BLaER1 treated with 17β-estradiol and CSF1 and Interleukin-3, amounts not matched to agents 10 nM and 100 nM (cell line): ENCODE measurements at regions not wholly inside any gene's neighbourhood (a gene's known extent, or its start where the extent isn't known, plus 50 kb on each side); places are given as distances from the start of the nearest gene placed in this dataset.

Experiments used
- H3K27ac ChIP-seq, 11 experiments: shearing (Covaris generic); formaldehyde crosslinking; 2 replicates each; pipeline ENCODE4 v1.8.1; 2022
- H3K27me3 ChIP-seq, 11 experiments: shearing (Covaris generic); formaldehyde crosslinking; 2 replicates each; pipeline ENCODE4 v1.8.1; 2022
- H3K36me3 ChIP-seq, 11 experiments: shearing (Covaris generic); formaldehyde crosslinking; 2 replicates each; pipeline ENCODE4 v1.8.1; 2022
- H3K4me1 ChIP-seq, 10 experiments: shearing (Covaris generic); formaldehyde crosslinking; 2 replicates each; pipeline ENCODE4 v1.8.1; 2022
- H3K4me2 ChIP-seq, 11 experiments: shearing (Covaris generic); formaldehyde crosslinking; 2 replicates each; pipeline ENCODE4 v1.8.1; 2022
- H3K4me3 ChIP-seq, 10 experiments: shearing (Covaris generic); formaldehyde crosslinking; 2 replicates each; pipeline ENCODE4 v1.8.1; 2022
- H3K9ac ChIP-seq, 11 experiments: shearing (Covaris generic); formaldehyde crosslinking; 2 replicates each; pipeline ENCODE4 v1.8.1; 2022
- H3K9me3 ChIP-seq, 11 experiments: shearing (Covaris generic); formaldehyde crosslinking; replicated peaks in 1 of 11; 2 replicates each; pipeline ENCODE4 v1.8.1; 2022
- H4K20me1 ChIP-seq, 11 experiments: shearing (Covaris generic); formaldehyde crosslinking; 2 replicates each; pipeline ENCODE4 v1.8.1; 2022
- Cebpa-rat ChIP-seq, 11 experiments: shearing (Covaris generic); IDR thresholded peaks; 2 replicates each; pipeline ENCODE4 v1.8.1; 2022

GRCh38 chr2:16173893-16174692 is 233.7 kb downstream of the MYCN start:
- Histone ChIP-seq H3K27ac (no peak overlapping the region), H3K9me3 (no peaks in the 10 kb centered on the region), H3K27me3 (no peaks in the 10 kb centered on the region), H3K9ac (no peak overlapping the region), H3K4me2 (no peak overlapping the region), H3K4me3 (no peak overlapping the region), H3K36me3 (no peaks in the 10 kb centered on the region), H3K4me1 (no peaks in the 10 kb centered on the region), H4K20me1 (no peaks in the 10 kb centered on the region)
- no peak for TF ChIP-seq Cebpa-rat (IDR thresholded peaks at IDR 0.05)

- no peak for TF ChIP-seq Cebpa-rat (IDR thresholded peaks at IDR 0.05)
- Histone ChIP-seq H3K27me3 (no peaks in the 10 kb centered on the region), H3K27ac (no peak overlapping the region), H3K36me3 (no peaks in the 10 kb centered on the region), H4K20me1 (no peaks in the 10 kb centered on the region), H3K9me3 (0 out of 22 replicates have a peak, but pooled peaks cover 0 to 4% (median 0%) of the 10 kb centered on the region in 11 experiments), H3K4me3 (no peak overlapping the region), H3K4me2 (no peak overlapping the region), H3K9ac (no peak overlapping the region), H3K4me1 (no peaks in the 10 kb centered on the region)
Observed at GRCh38 chr2:16172324-16173175, 232.2 kb downstream of the MYCN start.

- Histone ChIP-seq H3K9me3 (0 out of 22 replicates have a peak, but pooled peaks cover 0 to 4% (median 0%) of the 10 kb centered on the region in 11 experiments), H3K27ac (no peak overlapping the region), H3K4me1 (no peaks in the 10 kb centered on the region), H3K4me2 (no peak overlapping the region), H3K9ac (no peak overlapping the region), H3K27me3 (no peaks in the 10 kb centered on the region), H4K20me1 (no peaks in the 10 kb centered on the region), H3K4me3 (no peak overlapping the region), H3K36me3 (no peaks in the 10 kb centered on the region)
- no peak for TF ChIP-seq Cebpa-rat (IDR thresholded peaks at IDR 0.05)
Observed at GRCh38 chr2:16171425-16171920, 231.1 kb downstream of the MYCN start.

- Histone ChIP-seq H3K9me3 (0 out of 22 replicates have a peak, but pooled peaks cover 0 to 4% (median 0%) of the 10 kb centered on the region in 11 experiments), H3K27me3 (no peaks in the 10 kb centered on the region), H4K20me1 (no peaks in the 10 kb centered on the region), H3K36me3 (no peaks in the 10 kb centered on the region), H3K9ac (no peak overlapping the region), H3K4me3 (no peak overlapping the region), H3K4me2 (no peak overlapping the region), H3K4me1 (no peaks in the 10 kb centered on the region), H3K27ac (no peak overlapping the region)
- TF ChIP-seq Cebpa-rat (IDR thresholded peaks at IDR 0.05) = no peak
Observed at GRCh38 chr2:16170675-16171424, 230.5 kb downstream of the MYCN start.

GRCh38 chr2:16169381-16169960 is 229.1 kb downstream of the MYCN start:
- no peak for TF ChIP-seq Cebpa-rat (IDR thresholded peaks at IDR 0.05)
- H3K27ac ChIP-seq = no peak overlapping the region
- H3K4me1 ChIP-seq = no peaks in the 10 kb centered on the region
- H3K9ac ChIP-seq = no peak overlapping the region
- H3K27me3 ChIP-seq = no peaks in the 10 kb centered on the region
- no peak overlapping the region for H3K4me2 ChIP-seq
- H3K36me3 ChIP-seq = no peaks in the 10 kb centered on the region
- 0 out of 22 replicates have a peak, but pooled peaks cover 0 to 4% (median 0%) of the 10 kb centered on the region in 11 experiments for H3K9me3 ChIP-seq
- no peak overlapping the region for H3K4me3 ChIP-seq
- no peaks in the 10 kb centered on the region for H4K20me1 ChIP-seq

- Histone ChIP-seq H3K4me3 (no peak overlapping the region), H3K27ac (no peak overlapping the region), H3K9ac (no peak overlapping the region), H4K20me1 (no peaks in the 10 kb centered on the region), H3K27me3 (no peaks in the 10 kb centered on the region), H3K36me3 (no peaks in the 10 kb centered on the region), H3K4me1 (no peaks in the 10 kb centered on the region), H3K4me2 (no peak overlapping the region), H3K9me3 (0 out of 22 replicates have a peak, but pooled peaks cover 0 to 4% (median 0%) of the 10 kb centered on the region in 11 experiments)
- no peak for TF ChIP-seq Cebpa-rat (IDR thresholded peaks at IDR 0.05)
Observed at GRCh38 chr2:16168506-16169264, 228.3 kb downstream of the MYCN start.

GRCh38 chr2:16167870-16168426 is 227.6 kb downstream of the MYCN start:
- Histone ChIP-seq H3K4me1 (no peaks in the 10 kb centered on the region), H3K4me3 (no peak overlapping the region), H3K27me3 (no peaks in the 10 kb centered on the region), H3K9me3 (0 out of 22 replicates have a peak, but pooled peaks cover 0 to 4% (median 0%) of the 10 kb centered on the region in 11 experiments), H3K36me3 (no peaks in the 10 kb centered on the region), H3K4me2 (no peak overlapping the region), H4K20me1 (no peaks in the 10 kb centered on the region), H3K27ac (no peak overlapping the region), H3K9ac (no peak overlapping the region)
- no peak for TF ChIP-seq Cebpa-rat (IDR thresholded peaks at IDR 0.05)

GRCh38 chr2:16167451-16167861 is 227.1 kb downstream of the MYCN start:
- Histone ChIP-seq H3K9ac (no peak overlapping the region), H3K4me3 (no peak overlapping the region), H3K27me3 (no peaks in the 10 kb centered on the region), H3K36me3 (no peaks in the 10 kb centered on the region), H3K9me3 (0 out of 22 replicates have a peak, but pooled peaks cover 0 to 4% (median 0%) of the 10 kb centered on the region in 11 experiments), H3K27ac (no peak overlapping the region), H3K4me1 (no peaks in the 10 kb centered on the region), H4K20me1 (no peaks in the 10 kb centered on the region), H3K4me2 (no peak overlapping the region)
- TF ChIP-seq Cebpa-rat (IDR thresholded peaks at IDR 0.05) = no peak
